ENCODE measurements at regions not wholly inside any gene's neighbourhood (a gene's known extent, or its start where the extent isn't known, plus 50 kb on each side); places are given as distances from the start of the nearest gene placed in this dataset.

- H3K9me3 ChIP-seq (ENCODE audit: control insufficient read depth, insufficient read depth, low read length): no peaks in the 10 kb centered on the region; the same call in 1 of the 2 replicates
- H3K36me3 ChIP-seq (ENCODE audit: control insufficient read depth, insufficient read depth, low read length): no peaks in the 10 kb centered on the region
- H3K9ac ChIP-seq (ENCODE audit: low read depth, low read length): no peak overlapping the region
- H3K4me1 ChIP-seq (ENCODE audit: control insufficient read depth, insufficient read depth, low read length): no peaks in the 10 kb centered on the region
- H3K27me3 ChIP-seq (ENCODE audit: control insufficient read depth, insufficient read depth, low read length): no peaks in the 10 kb centered on the region
- H3K4me3 ChIP-seq (ENCODE audit: low read depth, low read length): no peak overlapping the region
- H3K27ac ChIP-seq (ENCODE audit: low read depth, low read length): no peak overlapping the region
These were observed 211.0 kb downstream of the RDH14 start for GRCh38 chr2:18349421-18349820.

GRCh38 chr2:18346874-18347273 lies 213.6 kb downstream of the RDH14 start:
- H3K9ac ChIP-seq (ENCODE audit: low read depth, low read length): no peak overlapping the region
- H3K4me3 ChIP-seq (ENCODE audit: low read depth, low read length): no peak overlapping the region
- H3K4me1 ChIP-seq (ENCODE audit: control insufficient read depth, insufficient read depth, low read length): no peaks in the 10 kb centered on the region
- H3K27me3 ChIP-seq (ENCODE audit: control insufficient read depth, insufficient read depth, low read length): no peaks in the 10 kb centered on the region
- no peaks in the 10 kb centered on the region for H3K36me3 ChIP-seq (ENCODE audit: control insufficient read depth, insufficient read depth, low read length)
- H3K27ac ChIP-seq (ENCODE audit: low read depth, low read length): no peak overlapping the region
- H3K9me3 ChIP-seq (ENCODE audit: control insufficient read depth, insufficient read depth, low read length): no peaks in the 10 kb centered on the region; the same call in 1 of the 2 replicates

- Histone ChIP-seq H3K27ac (ENCODE audit: low read depth, low read length) (no peak overlapping the region), H3K4me1 (ENCODE audit: control insufficient read depth, insufficient read depth, low read length) (no peaks in the 10 kb centered on the region), H3K27me3 (ENCODE audit: control insufficient read depth, insufficient read depth, low read length) (no peaks in the 10 kb centered on the region)
These were observed 214.1 kb downstream of the RDH14 start for GRCh38 chr2:18346344-18346743.

GRCh38 chr2:18345848-18346247 lies 214.6 kb downstream of the RDH14 start:
- Histone ChIP-seq H3K9ac (ENCODE audit: low read depth, low read length) (no peak overlapping the region), H3K27me3 (ENCODE audit: control insufficient read depth, insufficient read depth, low read length) (no peaks in the 10 kb centered on the region), H3K4me3 (ENCODE audit: low read depth, low read length) (no peak overlapping the region), H3K9me3 (ENCODE audit: control insufficient read depth, insufficient read depth, low read length) (no peaks in the 10 kb centered on the region; the same call in 1 of the 2 replicates), H3K27ac (ENCODE audit: low read depth, low read length) (no peak overlapping the region), H3K4me1 (ENCODE audit: control insufficient read depth, insufficient read depth, low read length) (no peaks in the 10 kb centered on the region), H3K36me3 (ENCODE audit: control insufficient read depth, insufficient read depth, low read length) (no peaks in the 10 kb centered on the region)

More at GRCh38 chr2:18346344-18346743, 214.1 kb downstream of the RDH14 start:
- H3K4me3 ChIP-seq (ENCODE audit: low read depth, low read length): no peak overlapping the region
- H3K9ac ChIP-seq (ENCODE audit: low read depth, low read length): no peak overlapping the region
- H3K9me3 ChIP-seq (ENCODE audit: control insufficient read depth, insufficient read depth, low read length): no peaks in the 10 kb centered on the region; the same call in 1 of the 2 replicates
- H3K36me3 ChIP-seq (ENCODE audit: control insufficient read depth, insufficient read depth, low read length): no peaks in the 10 kb centered on the region

- no peaks in the 10 kb centered on the region for H3K27me3 ChIP-seq (ENCODE audit: control insufficient read depth, insufficient read depth, low read length)
These were observed 217.6 kb downstream of the RDH14 start for GRCh38 chr2:18342901-18343300.

GRCh38 chr2:18339326-18339725 lies 221.1 kb downstream of the RDH14 start:
- no peaks in the 10 kb centered on the region for H3K27me3 ChIP-seq (ENCODE audit: control insufficient read depth, insufficient read depth, low read length)
- H3K9ac ChIP-seq (ENCODE audit: low read depth, low read length): no peak overlapping the region
- no peaks in the 10 kb centered on the region for H3K36me3 ChIP-seq (ENCODE audit: control insufficient read depth, insufficient read depth, low read length)
- no peak overlapping the region for H3K4me3 ChIP-seq (ENCODE audit: low read depth, low read length)
- H3K4me1 ChIP-seq (ENCODE audit: control insufficient read depth, insufficient read depth, low read length): no peaks in the 10 kb centered on the region
- no peak overlapping the region for H3K27ac ChIP-seq (ENCODE audit: low read depth, low read length)
- no peaks in the 10 kb centered on the region for H3K9me3 ChIP-seq (ENCODE audit: control insufficient read depth, insufficient read depth, low read length)

More at GRCh38 chr2:18342901-18343300, 217.6 kb downstream of the RDH14 start:
- no peaks in the 10 kb centered on the region for H3K36me3 ChIP-seq (ENCODE audit: control insufficient read depth, insufficient read depth, low read length)
- no peak overlapping the region for H3K4me3 ChIP-seq (ENCODE audit: low read depth, low read length)
- no peak overlapping the region for H3K27ac ChIP-seq (ENCODE audit: low read depth, low read length)
- H3K9ac ChIP-seq (ENCODE audit: low read depth, low read length): no peak overlapping the region
- no peaks in the 10 kb centered on the region for H3K4me1 ChIP-seq (ENCODE audit: control insufficient read depth, insufficient read depth, low read length)
- no peaks in the 10 kb centered on the region; the same call in 1 of the 2 replicates for H3K9me3 ChIP-seq (ENCODE audit: control insufficient read depth, insufficient read depth, low read length)

- H3K4me3 ChIP-seq (ENCODE audit: low read depth, low read length): no peak overlapping the region
- H3K9ac ChIP-seq (ENCODE audit: low read depth, low read length): no peak overlapping the region
- H3K36me3 ChIP-seq (ENCODE audit: control insufficient read depth, insufficient read depth, low read length): no peaks in the 10 kb centered on the region
- H3K27me3 ChIP-seq (ENCODE audit: control insufficient read depth, insufficient read depth, low read length): no peaks in the 10 kb centered on the region
- H3K27ac ChIP-seq (ENCODE audit: low read depth, low read length): no peak overlapping the region
- no peaks in the 10 kb centered on the region for H3K4me1 ChIP-seq (ENCODE audit: control insufficient read depth, insufficient read depth, low read length)
- no peaks in the 10 kb centered on the region for H3K9me3 ChIP-seq (ENCODE audit: control insufficient read depth, insufficient read depth, low read length)
These were observed 223.5 kb downstream of the RDH14 start for GRCh38 chr2:18336975-18337374.

- H3K27ac ChIP-seq (ENCODE audit: low read depth, low read length): no peak overlapping the region
- H3K27me3 ChIP-seq (ENCODE audit: control insufficient read depth, insufficient read depth, low read length): no peaks in the 10 kb centered on the region
- no peaks in the 10 kb centered on the region for H3K36me3 ChIP-seq (ENCODE audit: control insufficient read depth, insufficient read depth, low read length)
- H3K4me1 ChIP-seq (ENCODE audit: control insufficient read depth, insufficient read depth, low read length): no peaks in the 10 kb centered on the region
- H3K4me3 ChIP-seq (ENCODE audit: low read depth, low read length): no peak overlapping the region
- H3K9me3 ChIP-seq (ENCODE audit: control insufficient read depth, insufficient read depth, low read length): no peaks in the 10 kb centered on the region
- no peak overlapping the region for H3K9ac ChIP-seq (ENCODE audit: low read depth, low read length)
These were observed 228.0 kb downstream of the RDH14 start for GRCh38 chr2:18332477-18332876.

- H3K9ac ChIP-seq (ENCODE audit: low read depth, low read length): no peak overlapping the region
- no peak overlapping the region for H3K4me3 ChIP-seq (ENCODE audit: low read depth, low read length)
- H3K9me3 ChIP-seq (ENCODE audit: control insufficient read depth, insufficient read depth, low read length): no peaks in the 10 kb centered on the region
- H3K27ac ChIP-seq (ENCODE audit: low read depth, low read length): no peak overlapping the region
- no peaks in the 10 kb centered on the region for H3K4me1 ChIP-seq (ENCODE audit: control insufficient read depth, insufficient read depth, low read length)
- H3K36me3 ChIP-seq (ENCODE audit: control insufficient read depth, insufficient read depth, low read length): no peaks in the 10 kb centered on the region
- H3K27me3 ChIP-seq (ENCODE audit: control insufficient read depth, insufficient read depth, low read length): no peaks in the 10 kb centered on the region
These were observed 235.3 kb downstream of the RDH14 start for GRCh38 chr2:18325118-18325517.

GRCh38 chr2:18319987-18320386 lies 240.5 kb downstream of the RDH14 start:
- Histone ChIP-seq H3K27me3 (ENCODE audit: control insufficient read depth, insufficient read depth, low read length) (no peaks in the 10 kb centered on the region), H3K9me3 (ENCODE audit: control insufficient read depth, insufficient read depth, low read length) (no peaks in the 10 kb centered on the region), H3K4me3 (ENCODE audit: low read depth, low read length) (no peak overlapping the region), H3K27ac (ENCODE audit: low read depth, low read length) (no peak overlapping the region), H3K36me3 (ENCODE audit: control insufficient read depth, insufficient read depth, low read length) (no peaks in the 10 kb centered on the region), H3K4me1 (ENCODE audit: control insufficient read depth, insufficient read depth, low read length) (no peaks in the 10 kb centered on the region), H3K9ac (ENCODE audit: low read depth, low read length) (no peak overlapping the region)

GRCh38 chr2:18317017-18317416 lies 243.4 kb downstream of the RDH14 start:
- Histone ChIP-seq H3K36me3 (ENCODE audit: control insufficient read depth, insufficient read depth, low read length) (no peaks in the 10 kb centered on the region), H3K9ac (ENCODE audit: low read depth, low read length) (no peak overlapping the region), H3K4me3 (ENCODE audit: low read depth, low read length) (no peak overlapping the region), H3K27me3 (ENCODE audit: control insufficient read depth, insufficient read depth, low read length) (no peaks in the 10 kb centered on the region), H3K9me3 (ENCODE audit: control insufficient read depth, insufficient read depth, low read length) (no peaks in the 10 kb centered on the region), H3K27ac (ENCODE audit: low read depth, low read length) (no peak overlapping the region), H3K4me1 (ENCODE audit: control insufficient read depth, insufficient read depth, low read length) (no peaks in the 10 kb centered on the region)

- no peak overlapping the region for H3K9ac ChIP-seq (ENCODE audit: low read depth, low read length)
- no peak overlapping the region for H3K4me3 ChIP-seq (ENCODE audit: low read depth, low read length)
- H3K36me3 ChIP-seq (ENCODE audit: control insufficient read depth, insufficient read depth, low read length): no peaks in the 10 kb centered on the region
These were observed 247.6 kb downstream of the RDH14 start for GRCh38 chr2:18312818-18313217.

More at GRCh38 chr2:18312818-18313217, 247.6 kb downstream of the RDH14 start:
- no peak overlapping the region for H3K27ac ChIP-seq (ENCODE audit: low read depth, low read length)
- no peaks in the 10 kb centered on the region for H3K9me3 ChIP-seq (ENCODE audit: control insufficient read depth, insufficient read depth, low read length)
- no peaks in the 10 kb centered on the region for H3K4me1 ChIP-seq (ENCODE audit: control insufficient read depth, insufficient read depth, low read length)
- no peaks in the 10 kb centered on the region for H3K27me3 ChIP-seq (ENCODE audit: control insufficient read depth, insufficient read depth, low read length)

Measured in HUES48 (cell line).